ACHN (cell line): ENCODE measurements at regions not wholly inside any gene's neighbourhood (a gene's known extent, or its start where the extent isn't known, plus 50 kb on each side); places are given as distances from the start of the nearest gene placed in this dataset.
A peak's percentile ranks its signal among the peaks of the same experiment; 100 is the strongest.

ENCODE experiments used
- DNase-seq: peaks from one replicate; pipeline ENCODE4 v3.0.0-alpha.2; 2015
- in situ Hi-C: cut with HindIII; loops from 2 replicates; pipeline ENCODE4 v1.10.0; 2017; ENCODE audit warnings: low sequenced_read_pairs, low pct_ligation_motif_present, low pct_unique_long_range_greater_than_20kb

DNA sequence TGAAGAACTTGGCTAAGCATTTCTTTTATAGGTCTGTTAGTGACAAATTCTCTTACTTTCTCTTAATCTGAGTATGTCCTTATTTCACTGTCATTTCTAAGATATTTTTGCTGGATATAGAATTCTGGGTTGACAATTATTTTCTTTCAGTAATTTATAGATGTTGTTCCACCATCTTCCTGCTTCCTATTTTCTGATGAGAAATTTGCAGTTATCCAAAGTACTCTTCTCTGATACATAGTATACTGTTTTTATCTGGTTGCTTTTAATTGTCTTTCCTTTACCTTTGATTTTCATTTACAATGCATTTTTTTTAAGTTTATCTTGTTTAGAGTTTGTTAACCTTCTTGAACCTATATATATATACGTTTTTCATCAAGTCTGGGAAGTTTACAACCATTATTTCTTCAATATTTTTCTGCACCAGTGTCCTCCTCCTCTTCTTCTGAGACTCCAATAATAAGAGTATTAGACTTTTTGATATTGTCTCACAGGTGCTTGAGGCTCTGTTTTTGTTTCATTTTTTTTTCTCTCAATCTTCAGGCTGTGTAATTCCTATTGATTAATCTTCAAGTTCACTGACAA is 101.6 kb upstream of the INSIG1 start:
- no peak for DNase-seq
- in situ Hi-C loops, result no loop called here

- no peak for DNase-seq
- in situ Hi-C loops, result no loop called here
Observed at GRCh38 chr7:155198196-155198892, 99.3 kb upstream of the INSIG1 start.

- DNase-seq, result peak; percentile 91
- in situ Hi-C loops, result no loop called here
Observed at GRCh38 chr7:155198901-155199845, 98.5 kb upstream of the INSIG1 start.

DNA sequence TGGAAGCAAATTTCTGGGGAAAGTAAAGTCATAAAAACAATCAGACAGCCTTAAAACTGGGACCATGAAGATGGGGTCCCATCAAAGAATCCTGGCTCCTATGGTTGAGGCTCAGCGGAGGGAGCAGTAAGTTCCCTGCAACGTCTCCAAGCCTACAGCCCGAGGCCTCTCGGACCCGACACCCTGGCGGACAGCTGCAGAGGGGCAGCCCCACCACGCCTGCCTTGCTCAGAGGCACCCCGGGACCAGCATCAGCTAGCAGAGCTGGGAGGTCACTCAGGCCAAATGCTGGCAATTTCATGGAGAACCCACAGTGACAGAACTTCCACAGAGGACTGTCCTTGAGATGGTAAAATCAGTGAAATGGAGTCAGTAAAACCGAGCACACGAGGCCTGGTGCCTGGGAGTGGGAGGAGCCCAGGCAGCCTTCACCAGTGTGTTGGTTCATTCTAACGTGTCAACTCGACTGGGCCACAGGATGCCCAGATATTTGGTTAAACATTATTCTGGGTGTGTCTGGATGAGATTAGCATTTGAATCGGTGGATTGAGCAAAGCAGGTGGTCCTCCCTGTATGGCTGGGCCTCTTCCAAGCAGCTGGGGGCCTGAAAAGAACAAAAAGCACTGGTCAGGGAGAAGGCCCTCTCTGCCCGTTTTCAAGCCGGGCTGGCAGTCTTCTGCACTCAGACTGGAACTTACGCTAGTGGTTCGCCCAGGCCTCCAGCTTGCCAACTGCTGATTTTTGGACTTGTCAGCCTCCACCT is 96.2 kb upstream of the INSIG1 start:
- in situ Hi-C loops, result no loop called here
- DNase-seq, result no peak

- no peak for DNase-seq
- in situ Hi-C loops, result no loop called here
Observed at GRCh38 chr7:155202106-155202871, 95.4 kb upstream of the INSIG1 start.

- in situ Hi-C loops, result no loop called here
Observed at GRCh38 chr7:155203059-155203881, 94.4 kb upstream of the INSIG1 start.

GRCh38 chr7:155203882-155204691 is 93.6 kb upstream of the INSIG1 start:
- in situ Hi-C loops, result no loop called here
- no peak for DNase-seq

More at GRCh38 chr7:155203059-155203881, 94.4 kb upstream of the INSIG1 start:
- DNase-seq, result no peak

GRCh38 chr7:155204744-155205367 is 92.8 kb upstream of the INSIG1 start:
- DNase-seq, result peak; percentile 20
- in situ Hi-C loops, result no loop called here

GRCh38 chr7:155205368-155206317 is 92.0 kb upstream of the INSIG1 start:
- in situ Hi-C loops, result no loop called here
- peak; percentile 100 for DNase-seq

DNA sequence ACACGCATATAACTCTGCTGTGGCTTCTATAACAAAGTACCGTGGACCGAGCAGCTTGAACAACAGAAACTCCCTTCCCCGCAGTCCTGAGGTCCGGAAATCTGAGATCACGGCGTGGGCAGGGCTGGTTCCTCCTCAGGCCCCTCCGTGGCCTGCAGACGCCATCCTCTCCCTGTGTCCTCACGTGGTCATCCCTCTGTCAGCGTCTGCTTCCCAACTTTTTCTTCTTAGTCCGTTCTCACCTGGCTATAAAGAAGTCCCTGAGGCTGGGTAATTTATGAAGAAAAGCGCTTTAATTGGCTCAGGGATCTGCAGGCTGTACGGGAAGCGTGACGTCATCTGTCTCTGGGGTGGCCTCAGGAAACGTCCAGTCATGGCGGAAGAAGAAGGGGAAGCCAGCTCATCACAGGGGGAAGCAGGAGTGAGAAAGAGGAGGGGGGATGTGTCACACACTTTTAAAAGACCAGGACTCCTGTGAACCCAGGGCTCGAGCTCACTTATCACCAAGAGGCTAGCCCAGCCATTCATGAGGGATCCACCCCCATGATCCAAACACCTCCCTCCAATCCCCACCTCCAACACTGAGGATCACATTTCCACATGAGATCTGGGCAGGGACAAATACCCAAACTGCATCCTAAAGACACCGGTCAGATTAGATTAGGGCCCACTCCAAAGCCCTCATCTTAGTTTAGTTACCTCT is 91.2 kb upstream of the INSIG1 start:
- DNase-seq, result peak; percentile 25
- in situ Hi-C loops, result no loop called here

DNA sequence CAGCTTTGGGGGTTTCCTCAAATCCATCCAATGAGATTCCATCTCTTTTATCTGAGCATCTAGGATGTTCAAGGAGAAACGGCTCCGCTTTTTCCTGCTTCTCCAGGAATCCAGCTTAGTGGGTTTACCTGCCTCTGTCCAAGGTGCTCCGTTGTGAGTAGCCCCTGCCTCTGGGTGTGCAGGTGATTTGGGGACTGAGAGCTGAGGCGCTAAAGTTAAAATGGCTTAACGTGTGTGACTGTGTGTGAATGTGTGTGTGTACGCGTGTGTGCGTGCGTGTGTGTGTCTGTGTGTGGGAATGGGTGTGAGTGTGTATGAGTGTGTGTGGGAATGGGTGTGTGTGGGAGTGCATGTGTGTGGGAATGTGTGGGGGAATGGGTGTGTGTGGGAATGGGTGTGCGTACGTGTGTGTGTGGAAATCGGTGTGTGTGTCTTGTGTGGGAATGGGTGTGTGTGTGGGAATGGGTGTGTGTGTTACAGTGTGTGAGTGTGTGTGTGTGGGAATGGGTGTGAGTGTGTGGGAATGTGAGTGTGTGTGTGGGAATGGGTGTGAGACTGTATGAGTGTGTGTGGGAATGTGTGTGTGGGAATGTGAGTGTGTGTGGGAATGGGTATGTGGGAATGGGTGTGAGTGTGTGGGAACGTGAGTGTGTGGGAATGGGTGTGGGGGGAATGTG is 90.2 kb upstream of the INSIG1 start:
- in situ Hi-C loops, result no loop called here
- DNase-seq, result no peak

DNA sequence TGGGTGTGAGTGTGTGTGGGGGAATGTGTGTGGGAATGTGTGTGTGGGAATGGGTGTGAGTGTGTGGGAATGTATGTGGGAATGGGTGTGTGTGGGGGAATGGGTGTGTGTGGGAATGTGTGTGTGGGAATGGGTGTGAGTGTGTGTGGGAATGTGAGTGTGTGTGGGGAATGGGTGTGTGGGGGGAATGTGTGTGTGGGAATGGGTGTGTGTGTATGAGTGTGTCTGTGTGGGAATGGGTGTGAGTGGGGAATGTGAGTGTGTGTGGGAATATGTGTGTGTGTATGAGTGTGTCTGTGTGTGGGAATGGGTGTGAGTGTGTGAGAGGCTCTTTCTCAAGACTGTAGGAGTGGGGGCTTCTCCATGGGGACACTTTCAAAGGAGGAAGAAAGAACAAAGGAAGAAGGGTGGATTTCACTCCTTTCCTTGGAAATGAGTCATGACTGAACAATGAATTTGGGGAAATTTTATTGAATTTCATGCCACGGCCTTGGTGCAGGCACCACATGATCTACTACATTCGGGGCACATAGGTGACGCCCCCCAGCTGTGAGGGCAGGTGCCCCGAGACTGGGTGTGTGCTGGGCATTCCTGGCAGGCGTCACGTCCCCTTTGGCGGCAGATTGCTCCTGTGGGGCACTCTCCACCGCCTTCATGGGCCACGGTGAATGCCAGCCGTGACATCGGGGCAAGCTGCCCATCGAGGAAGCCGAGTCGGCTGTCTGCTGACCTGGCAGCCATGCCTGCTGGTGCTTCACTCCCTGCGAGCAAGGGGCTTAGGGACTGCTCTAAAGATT is 88.8 kb upstream of the INSIG1 start:
- DNase-seq, result peak; percentile 43
- in situ Hi-C loops, result no loop called here
